A549 (cell line): ENCODE measurements at regions not wholly inside any gene's neighbourhood (a gene's known extent, or its start where the extent isn't known, plus 50 kb on each side); places are given as distances from the start of the nearest gene placed in this dataset.

ENCODE experiments used
- EP300 ChIP-seq, 2 experiments: fragments of >200 bp; sonication (Bioruptor Twin); formaldehyde crosslinking; IDR thresholded peaks; 2 replicates in 1 of 2; 3 replicates in 1 of 2; pipeline ENCODE4 v1.6.1; 2016 to 2017
- JUN ChIP-seq, 2 experiments: fragments of >200 bp; sonication (Bioruptor Twin); formaldehyde crosslinking; IDR thresholded peaks; 2 replicates in 1 of 2; 3 replicates in 1 of 2; pipeline ENCODE4 v1.6.1; 2016 to 2017
- POLR2A ChIP-seq: IDR thresholded peaks from 2 replicates; pipeline ENCODE4 v1.6.1; 2012; ENCODE audit warnings: mild to moderate bottlenecking, low read length
- RAD21 ChIP-seq, 2 experiments: fragments of >200 bp in 1 of 2; sonication (Bioruptor Twin) in 1 of 2; formaldehyde crosslinking in 1 of 2; IDR thresholded peaks in 1 of 2; conservative IDR thresholded peaks in 1 of 2; 2 replicates in 1 of 2; 3 replicates in 1 of 2; pipeline ENCODE4 v1.6.1; 2012 to 2018; ENCODE audit warnings: inconsistent platforms in 1 of 2
- TP53 ChIP-seq: fragments of 250-450 bp; sonication (Bioruptor Pico); IDR thresholded peaks from 2 replicates; pipeline ENCODE4 v1.5.0; 2021; ENCODE audit warnings: mild to moderate bottlenecking, moderate library complexity
- TF ChIP-seq, protein P1 (sequence below): fragments of >200 bp; sonication (Bioruptor Twin); formaldehyde crosslinking; IDR thresholded peaks from 3 replicates; pipeline ENCODE4 v1.5.1; 2016
- TF ChIP-seq, protein P2 (sequence below): fragments of 450-650 bp; IDR thresholded peaks from 2 replicates; pipeline ENCODE4 v1.6.1; 2014; ENCODE audit warnings: antibody characterized with exemption
- TF ChIP-seq, protein P3 (sequence below): fragments of >200 bp; sonication (Bioruptor Twin); formaldehyde crosslinking; IDR thresholded peaks from 3 replicates; pipeline ENCODE4 v1.6.1; 2016
- TF ChIP-seq, protein P4 (sequence below): fragments of 200-600 bp; sonication (generic); IDR thresholded peaks from 2 replicates; pipeline ENCODE4 v1.6.1; 2016; ENCODE audit warnings: antibody characterized with exemption, mild to moderate bottlenecking, moderate library complexity

DNA sequence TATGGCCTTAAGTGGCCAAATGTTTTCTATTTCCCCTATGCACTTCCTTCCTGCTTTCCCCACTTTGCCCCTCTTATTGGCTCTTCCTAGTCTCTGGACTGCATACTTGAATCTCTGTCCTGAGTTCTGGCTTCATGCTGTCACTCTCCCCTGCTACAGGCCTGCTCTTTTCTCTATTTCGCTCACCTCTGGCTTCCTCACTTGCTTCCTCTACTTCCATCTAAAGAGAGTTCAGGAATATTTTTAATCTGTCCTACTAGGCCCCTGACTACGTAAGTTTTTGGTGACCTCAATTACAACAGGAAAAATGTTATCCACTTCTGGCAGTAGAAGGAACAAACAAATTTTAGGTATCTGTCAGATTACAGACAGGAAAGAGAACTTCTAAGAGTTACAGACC lies 65.7 kb upstream of the WDR17 start:
- TF ChIP-seq POLR2A = no peak
- TF ChIP-seq, protein P1, sequence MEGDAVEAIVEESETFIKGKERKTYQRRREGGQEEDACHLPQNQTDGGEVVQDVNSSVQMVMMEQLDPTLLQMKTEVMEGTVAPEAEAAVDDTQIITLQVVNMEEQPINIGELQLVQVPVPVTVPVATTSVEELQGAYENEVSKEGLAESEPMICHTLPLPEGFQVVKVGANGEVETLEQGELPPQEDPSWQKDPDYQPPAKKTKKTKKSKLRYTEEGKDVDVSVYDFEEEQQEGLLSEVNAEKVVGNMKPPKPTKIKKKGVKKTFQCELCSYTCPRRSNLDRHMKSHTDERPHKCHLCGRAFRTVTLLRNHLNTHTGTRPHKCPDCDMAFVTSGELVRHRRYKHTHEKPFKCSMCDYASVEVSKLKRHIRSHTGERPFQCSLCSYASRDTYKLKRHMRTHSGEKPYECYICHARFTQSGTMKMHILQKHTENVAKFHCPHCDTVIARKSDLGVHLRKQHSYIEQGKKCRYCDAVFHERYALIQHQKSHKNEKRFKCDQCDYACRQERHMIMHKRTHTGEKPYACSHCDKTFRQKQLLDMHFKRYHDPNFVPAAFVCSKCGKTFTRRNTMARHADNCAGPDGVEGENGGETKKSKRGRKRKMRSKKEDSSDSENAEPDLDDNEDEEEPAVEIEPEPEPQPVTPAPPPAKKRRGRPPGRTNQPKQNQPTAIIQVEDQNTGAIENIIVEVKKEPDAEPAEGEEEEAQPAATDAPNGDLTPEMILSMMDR = no peak
- TF ChIP-seq, protein P2, sequence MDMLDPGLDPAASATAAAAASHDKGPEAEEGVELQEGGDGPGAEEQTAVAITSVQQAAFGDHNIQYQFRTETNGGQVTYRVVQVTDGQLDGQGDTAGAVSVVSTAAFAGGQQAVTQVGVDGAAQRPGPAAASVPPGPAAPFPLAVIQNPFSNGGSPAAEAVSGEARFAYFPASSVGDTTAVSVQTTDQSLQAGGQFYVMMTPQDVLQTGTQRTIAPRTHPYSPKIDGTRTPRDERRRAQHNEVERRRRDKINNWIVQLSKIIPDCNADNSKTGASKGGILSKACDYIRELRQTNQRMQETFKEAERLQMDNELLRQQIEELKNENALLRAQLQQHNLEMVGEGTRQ = no peak
- TF ChIP-seq EP300 (IDR thresholded peaks at IDR 0.05) = no peak
- TF ChIP-seq, protein P3, sequence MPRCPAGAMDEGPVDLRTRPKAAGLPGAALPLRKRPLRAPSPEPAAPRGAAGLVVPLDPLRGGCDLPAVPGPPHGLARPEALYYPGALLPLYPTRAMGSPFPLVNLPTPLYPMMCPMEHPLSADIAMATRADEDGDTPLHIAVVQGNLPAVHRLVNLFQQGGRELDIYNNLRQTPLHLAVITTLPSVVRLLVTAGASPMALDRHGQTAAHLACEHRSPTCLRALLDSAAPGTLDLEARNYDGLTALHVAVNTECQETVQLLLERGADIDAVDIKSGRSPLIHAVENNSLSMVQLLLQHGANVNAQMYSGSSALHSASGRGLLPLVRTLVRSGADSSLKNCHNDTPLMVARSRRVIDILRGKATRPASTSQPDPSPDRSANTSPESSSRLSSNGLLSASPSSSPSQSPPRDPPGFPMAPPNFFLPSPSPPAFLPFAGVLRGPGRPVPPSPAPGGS = no peak
- no peak for TF ChIP-seq RAD21 (conservative IDR thresholded peaks at IDR 0.05 in 1 of 2, IDR thresholded peaks at IDR 0.05 in 1 of 2)
- TF ChIP-seq, protein P4, sequence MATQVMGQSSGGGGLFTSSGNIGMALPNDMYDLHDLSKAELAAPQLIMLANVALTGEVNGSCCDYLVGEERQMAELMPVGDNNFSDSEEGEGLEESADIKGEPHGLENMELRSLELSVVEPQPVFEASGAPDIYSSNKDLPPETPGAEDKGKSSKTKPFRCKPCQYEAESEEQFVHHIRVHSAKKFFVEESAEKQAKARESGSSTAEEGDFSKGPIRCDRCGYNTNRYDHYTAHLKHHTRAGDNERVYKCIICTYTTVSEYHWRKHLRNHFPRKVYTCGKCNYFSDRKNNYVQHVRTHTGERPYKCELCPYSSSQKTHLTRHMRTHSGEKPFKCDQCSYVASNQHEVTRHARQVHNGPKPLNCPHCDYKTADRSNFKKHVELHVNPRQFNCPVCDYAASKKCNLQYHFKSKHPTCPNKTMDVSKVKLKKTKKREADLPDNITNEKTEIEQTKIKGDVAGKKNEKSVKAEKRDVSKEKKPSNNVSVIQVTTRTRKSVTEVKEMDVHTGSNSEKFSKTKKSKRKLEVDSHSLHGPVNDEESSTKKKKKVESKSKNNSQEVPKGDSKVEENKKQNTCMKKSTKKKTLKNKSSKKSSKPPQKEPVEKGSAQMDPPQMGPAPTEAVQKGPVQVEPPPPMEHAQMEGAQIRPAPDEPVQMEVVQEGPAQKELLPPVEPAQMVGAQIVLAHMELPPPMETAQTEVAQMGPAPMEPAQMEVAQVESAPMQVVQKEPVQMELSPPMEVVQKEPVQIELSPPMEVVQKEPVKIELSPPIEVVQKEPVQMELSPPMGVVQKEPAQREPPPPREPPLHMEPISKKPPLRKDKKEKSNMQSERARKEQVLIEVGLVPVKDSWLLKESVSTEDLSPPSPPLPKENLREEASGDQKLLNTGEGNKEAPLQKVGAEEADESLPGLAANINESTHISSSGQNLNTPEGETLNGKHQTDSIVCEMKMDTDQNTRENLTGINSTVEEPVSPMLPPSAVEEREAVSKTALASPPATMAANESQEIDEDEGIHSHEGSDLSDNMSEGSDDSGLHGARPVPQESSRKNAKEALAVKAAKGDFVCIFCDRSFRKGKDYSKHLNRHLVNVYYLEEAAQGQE = no peak
- TF ChIP-seq TP53 (CRISPR knock-in tag) = no peak
- no peak for TF ChIP-seq JUN (IDR thresholded peaks at IDR 0.05)
